Naive thymus-derived CD8-positive, alpha-beta T cell (primary cell): ENCODE measurements at regions not wholly inside any gene's neighbourhood (a gene's known extent, or its start where the extent isn't known, plus 50 kb on each side); places are given as distances from the start of the nearest gene placed in this dataset.

Source experiments
- ATAC-seq, 2 donors: fragments of 150-1000 bp; cut with Tn5 transposase in 1 of 2; sonication (Bioruptor Pico), chemical (Tn5 transposase) in 1 of 2; 1 replicate in 1 of 2; 2 replicates in 1 of 2; pipeline ENCODE4 v1.10.0; 2021; ENCODE audit warnings: mild to moderate bottlenecking in 2 of 2, moderate library complexity in 2 of 2
- POLR2A ChIA-PET: fragments of 350-600 bp; sonication (Branson Sonifier 250); formaldehyde crosslinking; loops from one replicate; lab custom pipeline; 2021; ENCODE audit warnings: antibody characterized with exemption; lab: Charles Lee
- DNase-seq, 10 donors: peaks; one replicate each; pipeline versions ENCODE4 v3.0.0 to v3.0.0-alpha.2; 2020 to 2022
- H3K27ac Mint-ChIP-seq, 10 donors: one replicate each; pipeline ENCODE4 v1.8.0; 2020 to 2022; ENCODE audit warnings: mild to moderate bottlenecking in 10 of 10, mixed read lengths in 10 of 10, moderate library complexity in 4 of 10, inconsistent platforms in 1 of 10
- H3K27me3 Mint-ChIP-seq, 5 donors: one replicate each; pipeline ENCODE4 v1.8.0; 2021 to 2022; ENCODE audit warnings: mixed read lengths in 5 of 5
- H3K36me3 Mint-ChIP-seq, 3 donors: one replicate each; pipeline ENCODE4 v1.8.0; 2020 to 2022; ENCODE audit warnings: mixed read lengths in 3 of 3, mild to moderate bottlenecking in 2 of 3, inconsistent platforms in 1 of 3
- H3K4me1 Mint-ChIP-seq, 4 donors: one replicate each; pipeline ENCODE4 v1.8.0; 2021 to 2022; ENCODE audit warnings: mixed read lengths in 4 of 4
- H3K4me3 Mint-ChIP-seq, 10 donors: one replicate each; pipeline ENCODE4 v1.8.0; 2020 to 2022; ENCODE audit warnings: mild to moderate bottlenecking in 10 of 10, mixed read lengths in 10 of 10, moderate library complexity in 6 of 10, inconsistent platforms in 1 of 10
- H3K9me3 Mint-ChIP-seq, 9 donors: one replicate each; pipeline ENCODE4 v1.8.0; 2020 to 2022; ENCODE audit warnings: mixed read lengths in 9 of 9, mild to moderate bottlenecking in 3 of 9, inconsistent platforms in 1 of 9, moderate library complexity in 1 of 9

DNA sequence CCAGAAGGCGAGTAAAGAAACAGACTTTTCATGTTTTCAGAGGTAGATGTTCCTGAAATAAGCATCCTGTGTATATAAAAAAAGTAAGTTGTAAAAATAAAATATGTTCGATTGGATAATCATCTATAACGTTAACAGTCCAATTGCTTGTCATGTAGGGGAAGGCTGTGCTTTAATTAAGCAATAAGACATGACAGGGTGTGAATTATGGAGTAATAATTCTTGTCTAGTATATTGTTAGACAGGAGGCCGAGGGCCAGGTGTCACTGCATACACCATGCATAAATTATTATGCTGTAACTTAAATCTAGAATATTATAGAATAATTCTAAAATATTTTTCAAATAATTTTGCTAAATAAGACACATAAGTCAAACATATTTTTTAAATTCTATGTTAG, 494.6 kb upstream of the TENM3 start:
- POLR2A ChIA-PET, result no interaction called here

DNA sequence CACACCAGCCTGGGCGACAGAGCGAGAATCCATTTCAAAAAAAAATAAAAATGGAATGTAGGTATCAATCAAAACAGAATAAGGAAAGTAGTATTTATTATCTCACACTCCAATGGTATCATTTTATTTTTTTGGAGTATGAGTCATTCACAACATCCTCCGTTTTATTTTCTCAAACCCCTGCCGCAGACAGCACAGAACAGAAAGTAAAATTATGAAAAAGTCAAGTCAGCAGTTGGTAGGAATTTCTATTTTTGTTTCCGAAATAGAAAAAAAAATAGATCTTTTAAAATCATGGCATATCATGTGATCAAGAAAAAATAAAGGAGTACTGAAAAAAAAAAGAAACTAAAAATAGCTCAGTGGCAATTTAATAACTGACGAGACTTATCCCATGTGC, 490.7 kb upstream of the TENM3 start:
- ATAC-seq (no peak), DNase-seq (no peak)
- H3K36me3 Mint-ChIP-seq, result no peaks in the 10 kb centered on the region
- POLR2A ChIA-PET, result no interaction called here
- no peak overlapping the region for H3K27ac Mint-ChIP-seq
- H3K4me1 Mint-ChIP-seq, result no peaks in the 10 kb centered on the region
- H3K4me3 Mint-ChIP-seq, result no peak overlapping the region
- H3K27me3 Mint-ChIP-seq, result no peaks in the 10 kb centered on the region
- peaks cover 0 to 7% (median 0%) of the 10 kb centered on the region in 9 donors for H3K9me3 Mint-ChIP-seq

More for the DNA sequence above, 494.6 kb upstream of the TENM3 start:
- Mint-ChIP-seq H3K27ac (no peak overlapping the region), H3K4me1 (no peaks in the 10 kb centered on the region), H3K9me3 (peaks cover 0 to 4% (median 1%) of the 10 kb centered on the region in 9 donors), H3K27me3 (no peaks in the 10 kb centered on the region), H3K4me3 (no peak overlapping the region), H3K36me3 (no peaks in the 10 kb centered on the region)
- no peak for DNase-seq
- ATAC-seq, result no peak

DNA sequence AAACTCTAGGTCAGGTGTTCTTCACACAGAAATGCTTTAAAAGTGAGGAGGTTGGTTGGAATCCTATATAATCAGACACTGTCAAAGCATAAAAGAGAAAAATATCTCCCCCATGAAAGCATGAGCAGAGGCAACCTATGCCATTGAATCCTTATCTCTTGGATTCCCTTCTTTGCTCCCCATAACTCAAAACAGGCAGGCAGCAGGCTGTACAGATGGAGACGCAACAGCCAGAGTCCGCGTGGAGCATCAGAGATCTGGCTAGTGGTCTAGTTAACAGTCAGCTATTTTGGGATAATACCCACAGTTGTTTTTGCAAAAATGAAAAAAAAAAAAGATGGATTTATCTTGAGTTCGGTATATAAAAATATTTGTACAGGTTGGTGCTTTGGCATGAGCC, 490.0 kb upstream of the TENM3 start:
- H3K27me3 Mint-ChIP-seq, result no peaks in the 10 kb centered on the region
- POLR2A ChIA-PET, result no interaction called here

DNA sequence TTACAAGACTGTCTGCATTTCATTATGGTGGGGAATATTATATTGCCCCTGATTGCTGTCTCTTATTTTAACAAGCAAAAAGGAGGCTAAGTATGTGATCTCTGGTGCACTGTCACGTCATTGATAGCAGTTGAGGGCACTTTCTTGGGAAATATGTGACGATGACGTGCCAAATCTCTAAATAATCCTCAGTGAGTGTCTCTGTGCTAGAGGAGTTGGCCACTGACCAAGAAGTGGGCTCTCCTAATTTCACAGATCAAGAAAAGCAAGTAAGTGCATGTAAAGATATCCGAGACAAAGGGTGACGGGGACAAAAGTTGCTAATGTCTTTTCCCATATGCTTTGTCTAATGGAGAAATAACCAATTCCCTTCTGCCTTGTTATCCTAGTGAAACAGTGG, 487.4 kb upstream of the TENM3 start:
- no peaks in the 10 kb centered on the region for H3K27me3 Mint-ChIP-seq
- H3K36me3 Mint-ChIP-seq, result no peaks in the 10 kb centered on the region
- no peak for DNase-seq
- POLR2A ChIA-PET, result no interaction called here
- peaks cover 0 to 10% (median 2%) of the 10 kb centered on the region in 9 donors for H3K9me3 Mint-ChIP-seq
- H3K27ac Mint-ChIP-seq, result no peak overlapping the region
- no peaks in the 10 kb centered on the region for H3K4me1 Mint-ChIP-seq
- no peak overlapping the region for H3K4me3 Mint-ChIP-seq
- ATAC-seq, result no peak

More for the DNA sequence above, 490.0 kb upstream of the TENM3 start:
- Mint-ChIP-seq H3K4me1 (no peaks in the 10 kb centered on the region), H3K4me3 (no peak overlapping the region), H3K27ac (no peak overlapping the region), H3K36me3 (no peaks in the 10 kb centered on the region), H3K9me3 (peaks cover 0 to 7% (median 0%) of the 10 kb centered on the region in 9 donors)
- DNase-seq (no peak), ATAC-seq (no peak)

DNA sequence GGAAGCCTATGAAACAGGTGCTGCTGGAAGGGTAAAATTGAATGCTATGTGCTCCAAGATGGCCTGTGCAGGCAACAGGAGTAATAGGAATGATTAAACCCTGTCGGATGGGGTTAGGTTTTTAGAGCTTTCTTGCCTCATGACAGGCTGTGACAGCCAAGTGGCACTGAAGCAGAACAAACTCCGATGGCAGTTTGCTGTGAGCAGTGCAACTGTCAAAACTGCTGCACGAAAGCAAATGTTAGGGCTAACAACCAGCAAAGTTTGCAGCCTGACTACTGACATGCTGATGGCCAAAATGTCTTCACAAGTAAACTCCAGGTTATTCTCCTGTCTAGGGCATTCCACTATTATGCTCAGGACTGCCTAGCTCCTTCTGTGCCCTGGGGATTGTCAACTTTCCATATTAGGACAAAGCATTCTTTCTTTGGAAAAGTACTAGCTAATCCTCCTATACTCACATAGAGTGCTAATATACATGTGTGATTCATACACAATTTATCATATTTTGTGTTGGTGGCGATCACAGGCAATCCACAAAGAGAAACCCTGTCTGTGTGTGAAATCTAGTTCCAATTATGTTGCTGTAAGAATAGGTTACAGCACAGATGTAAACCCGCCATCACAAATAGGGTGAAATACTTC, 486.6 kb upstream of the TENM3 start:
- DNase-seq, result no peak
- no peak overlapping the region for H3K27ac Mint-ChIP-seq
- H3K27me3 Mint-ChIP-seq, result no peaks in the 10 kb centered on the region
- POLR2A ChIA-PET, result no interaction called here
- no peaks in the 10 kb centered on the region for H3K36me3 Mint-ChIP-seq
- no peak for ATAC-seq
- no peak overlapping the region for H3K4me3 Mint-ChIP-seq
- no peaks in the 10 kb centered on the region for H3K4me1 Mint-ChIP-seq
- H3K9me3 Mint-ChIP-seq, result peaks cover 0 to 12% (median 2%) of the 10 kb centered on the region in 9 donors

DNA sequence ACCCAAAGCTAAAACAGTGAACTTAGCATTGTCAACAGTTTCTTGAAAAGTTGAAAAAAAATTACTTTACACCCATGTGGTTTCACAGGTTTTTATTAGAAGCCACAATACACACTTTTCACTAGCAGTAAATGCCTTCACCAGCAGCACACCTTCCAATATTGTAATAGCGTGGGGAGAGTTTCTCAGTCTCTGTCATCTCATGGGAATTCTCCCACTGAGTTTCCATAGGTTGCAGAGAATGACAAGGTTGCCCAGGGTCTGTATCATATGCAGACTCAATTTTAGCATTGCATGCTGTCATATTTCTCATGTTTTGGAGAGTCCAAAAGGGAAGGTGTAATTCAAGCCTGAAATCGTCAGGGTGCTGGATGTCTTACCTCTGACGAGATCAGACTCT, 486.1 kb upstream of the TENM3 start:
- H3K9me3 Mint-ChIP-seq, result peaks cover 0 to 12% (median 2%) of the 10 kb centered on the region in 9 donors
- DNase-seq (no peak), ATAC-seq (no peak)
- H3K4me1 Mint-ChIP-seq, result no peaks in the 10 kb centered on the region
- H3K27me3 Mint-ChIP-seq, result no peaks in the 10 kb centered on the region
- H3K27ac Mint-ChIP-seq, result no peak overlapping the region
- no peak overlapping the region for H3K4me3 Mint-ChIP-seq
- no peaks in the 10 kb centered on the region for H3K36me3 Mint-ChIP-seq
- POLR2A ChIA-PET, result no interaction called here

DNA sequence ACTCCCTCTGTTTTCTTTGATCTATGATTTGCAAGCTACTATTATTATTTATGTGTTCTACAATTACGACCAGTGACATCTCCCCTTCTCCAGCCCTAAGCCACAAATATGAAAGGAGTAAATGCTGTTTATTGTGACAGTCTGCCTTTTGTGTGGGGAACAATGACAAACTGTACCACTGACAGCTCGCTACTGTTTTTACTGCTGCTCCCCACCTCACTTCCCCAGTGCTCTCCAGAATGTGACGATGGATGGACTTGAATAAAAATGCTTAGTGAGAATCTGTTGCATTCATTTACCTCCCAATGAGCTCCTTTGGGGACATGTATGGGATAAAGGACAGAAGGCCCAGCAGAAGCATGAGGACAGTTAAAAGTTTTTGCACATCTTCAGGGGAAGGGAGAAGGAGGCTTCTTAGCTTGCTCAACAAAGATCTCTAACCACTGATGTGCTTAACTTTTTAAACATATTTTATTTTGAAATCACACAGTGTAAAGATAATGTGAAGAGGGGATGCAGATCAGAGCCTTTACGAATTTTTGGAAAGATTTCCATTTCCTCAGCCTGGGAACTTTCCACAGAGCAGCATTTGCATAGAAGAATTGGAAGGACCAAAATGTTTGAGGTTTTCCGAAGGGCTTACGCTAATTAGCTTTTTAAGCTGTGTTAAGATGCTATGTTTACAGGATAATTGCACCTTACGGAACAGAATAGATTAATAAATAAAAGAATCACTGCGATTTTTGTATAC, 485.1 kb upstream of the TENM3 start:
- no peak overlapping the region for H3K4me3 Mint-ChIP-seq
- H3K36me3 Mint-ChIP-seq, result no peaks in the 10 kb centered on the region
- H3K4me1 Mint-ChIP-seq, result no peaks in the 10 kb centered on the region
- peaks cover 0 to 10% (median 2%) of the 10 kb centered on the region in 9 donors for H3K9me3 Mint-ChIP-seq
- POLR2A ChIA-PET, result no interaction called here
- DNase-seq, result no peak
- H3K27me3 Mint-ChIP-seq, result no peaks in the 10 kb centered on the region
- no peak overlapping the region for H3K27ac Mint-ChIP-seq
- ATAC-seq, result no peak

DNA sequence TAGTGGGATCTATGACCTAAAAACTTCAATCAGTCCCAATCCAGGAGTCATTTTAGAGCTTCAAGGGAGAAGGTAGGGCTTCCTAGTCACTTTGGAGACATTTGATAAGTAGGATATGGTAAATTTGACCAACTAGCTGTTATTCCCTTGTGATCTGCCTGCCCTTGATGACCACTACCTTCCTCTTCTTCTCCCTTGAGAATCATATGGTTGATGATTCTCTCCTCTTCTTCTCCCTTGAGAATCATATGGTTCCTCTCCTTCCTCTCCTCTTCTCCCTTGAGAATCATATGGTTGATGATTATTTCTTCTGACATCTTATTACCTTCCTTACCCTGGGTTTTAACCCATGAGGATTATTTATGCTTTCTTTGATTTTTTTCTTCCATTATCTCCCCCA, 482.6 kb upstream of the TENM3 start:
- Mint-ChIP-seq H3K9me3 (peaks cover 0 to 10% (median 1%) of the 10 kb centered on the region in 9 donors), H3K4me3 (no peak overlapping the region), H3K36me3 (no peaks in the 10 kb centered on the region), H3K27me3 (no peaks in the 10 kb centered on the region), H3K4me1 (no peaks in the 10 kb centered on the region), H3K27ac (no peak overlapping the region)
- POLR2A ChIA-PET, result no interaction called here
- DNase-seq (no peak), ATAC-seq (no peak)

DNA sequence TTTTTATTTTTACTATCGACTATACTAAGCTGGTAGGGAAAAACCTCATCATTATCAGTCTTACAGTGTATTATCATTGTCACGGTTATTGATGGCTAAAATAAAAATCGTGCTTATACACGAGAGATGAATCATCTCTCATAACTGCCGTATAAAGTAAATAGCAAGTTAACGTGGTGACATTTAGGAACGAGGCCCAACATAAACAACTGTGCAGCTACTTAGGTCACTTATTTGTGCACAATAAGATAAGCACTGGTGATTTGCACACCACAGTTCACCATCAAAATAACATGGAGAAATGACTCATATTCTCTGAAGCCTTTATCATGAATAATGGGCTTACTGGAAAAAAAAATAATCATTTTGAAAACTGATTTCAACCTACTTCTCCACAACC, 482.0 kb upstream of the TENM3 start:
- no peaks in the 10 kb centered on the region for H3K36me3 Mint-ChIP-seq
- H3K4me1 Mint-ChIP-seq, result no peaks in the 10 kb centered on the region
- POLR2A ChIA-PET, result no interaction called here
- no peak overlapping the region for H3K4me3 Mint-ChIP-seq
- H3K27ac Mint-ChIP-seq, result no peak overlapping the region
- DNase-seq, result no peak
- ATAC-seq, result no peak
- no peaks in the 10 kb centered on the region for H3K27me3 Mint-ChIP-seq
- H3K9me3 Mint-ChIP-seq, result peaks cover 0 to 10% (median 1%) of the 10 kb centered on the region in 9 donors

DNA sequence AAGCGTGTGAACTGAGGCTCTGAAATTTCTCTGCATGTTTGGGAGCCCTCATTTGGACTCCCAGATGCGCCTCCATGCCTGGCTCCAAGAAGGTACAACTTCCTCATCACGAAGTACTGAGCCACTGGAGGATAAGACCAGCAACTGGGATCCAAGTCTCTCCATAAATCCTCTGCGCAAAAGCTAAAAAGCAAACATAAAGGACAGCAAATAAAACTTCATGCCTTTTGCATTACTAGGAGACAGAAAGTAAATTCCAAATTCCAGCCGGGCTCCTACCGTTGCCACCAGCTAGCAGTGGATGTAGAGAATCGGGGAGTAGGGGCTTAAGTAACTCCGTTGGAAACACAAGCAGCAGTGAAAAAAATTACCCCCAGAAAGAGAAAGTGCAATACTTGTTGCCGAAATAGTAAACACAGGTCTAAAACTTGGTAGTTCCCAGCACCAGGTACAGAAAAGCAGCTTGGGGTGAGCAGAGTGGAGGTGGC, 477.1 kb upstream of the TENM3 start:
- peaks cover 0 to 17% (median 3%) of the 10 kb centered on the region in 9 donors for H3K9me3 Mint-ChIP-seq

DNA sequence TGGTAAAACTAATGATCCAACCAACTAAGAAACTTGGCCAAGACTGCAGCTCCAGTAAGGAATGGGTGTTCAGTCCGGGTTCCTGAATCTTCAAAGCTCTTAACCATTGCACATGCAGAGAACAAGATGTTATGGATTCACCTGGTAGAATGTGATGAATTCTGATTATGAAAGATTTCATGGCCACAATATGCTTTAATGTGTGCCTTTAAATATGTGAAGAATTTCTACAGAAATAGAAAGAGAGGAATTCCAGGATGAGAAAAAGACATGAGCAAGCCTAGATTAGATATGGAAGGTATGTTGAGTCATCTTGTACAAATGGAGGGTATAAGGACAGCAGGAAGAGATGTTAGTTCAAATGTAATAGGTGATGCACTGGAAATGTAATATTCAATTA, 472.2 kb upstream of the TENM3 start:
- Mint-ChIP-seq H3K36me3 (no peaks in the 10 kb centered on the region), H3K27ac (no peak overlapping the region), H3K4me3 (no peak overlapping the region), H3K27me3 (no peaks in the 10 kb centered on the region), H3K9me3 (peaks cover 2 to 26% (median 6%) of the 10 kb centered on the region in 9 donors), H3K4me1 (no peaks in the 10 kb centered on the region)
- DNase-seq (no peak), ATAC-seq (no peak)
- POLR2A ChIA-PET, result no interaction called here

More for the DNA sequence above, 477.1 kb upstream of the TENM3 start:
- Mint-ChIP-seq H3K27ac (no peak overlapping the region), H3K36me3 (no peaks in the 10 kb centered on the region), H3K27me3 (no peaks in the 10 kb centered on the region), H3K4me3 (no peak overlapping the region), H3K4me1 (no peaks in the 10 kb centered on the region)
- ATAC-seq (no peak), DNase-seq (no peak)
- POLR2A ChIA-PET, result no interaction called here

DNA sequence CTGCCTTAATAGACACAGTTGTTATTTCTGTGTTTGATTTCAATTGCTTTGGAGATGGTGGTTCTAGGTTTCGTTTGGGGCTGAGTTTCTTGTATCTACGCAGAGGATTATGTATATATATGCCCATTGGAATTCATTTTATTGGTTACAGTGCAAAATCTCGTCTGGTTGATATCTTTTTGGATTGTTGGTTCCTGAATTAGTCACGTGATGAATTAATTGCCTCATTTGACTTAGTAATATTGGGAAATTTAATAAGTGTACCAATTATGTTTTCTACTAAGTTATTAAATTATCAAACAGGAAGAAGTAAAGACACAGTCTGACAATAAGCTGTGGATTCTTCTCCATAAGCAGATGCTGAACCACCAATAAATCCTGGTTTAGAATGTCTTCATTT, 467.9 kb upstream of the TENM3 start:
- DNase-seq (no peak), ATAC-seq (no peak)
- no peaks in the 10 kb centered on the region for H3K27me3 Mint-ChIP-seq
- no peak overlapping the region for H3K27ac Mint-ChIP-seq
- H3K4me1 Mint-ChIP-seq, result no peaks in the 10 kb centered on the region
- H3K36me3 Mint-ChIP-seq, result no peaks in the 10 kb centered on the region
- no peak overlapping the region for H3K4me3 Mint-ChIP-seq
- POLR2A ChIA-PET, result no interaction called here
- peaks cover 2 to 27% (median 8%) of the 10 kb centered on the region in 9 donors for H3K9me3 Mint-ChIP-seq

DNA sequence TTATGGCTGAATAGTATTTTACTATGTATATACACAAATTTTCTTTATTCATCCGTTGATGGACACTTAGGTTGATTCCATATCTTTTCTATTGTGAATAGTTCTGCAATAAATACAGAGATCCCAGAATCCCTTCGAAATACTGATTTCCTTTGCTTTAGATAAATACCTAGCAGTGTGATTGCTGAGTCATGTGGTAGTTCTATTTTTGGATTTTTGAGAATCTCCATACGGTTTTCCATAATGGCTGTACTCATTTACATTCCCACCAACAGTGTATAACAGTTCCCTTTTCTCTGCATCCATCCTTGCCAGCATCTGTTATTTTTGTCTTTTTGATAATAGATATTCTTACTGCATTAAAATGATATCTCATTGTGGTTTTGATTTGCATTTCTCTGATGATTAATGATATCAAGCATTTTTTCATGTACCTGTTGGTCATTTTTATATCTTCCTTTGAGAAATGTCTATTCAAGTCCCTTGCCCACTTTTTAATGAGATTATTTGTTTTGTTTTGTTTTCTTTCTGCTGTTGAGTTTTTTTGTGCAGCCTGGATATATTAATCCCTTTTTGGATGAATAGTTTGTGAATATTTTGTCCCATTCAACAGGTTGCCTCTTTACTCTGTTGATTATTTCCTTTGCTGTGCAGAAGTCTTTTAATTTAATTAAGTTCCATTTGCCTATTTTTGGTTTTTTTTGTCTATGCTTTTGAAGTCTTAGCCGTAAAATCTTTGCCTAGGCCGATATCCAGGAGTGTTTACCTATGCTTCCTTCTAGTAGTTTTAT, 466.7 kb upstream of the TENM3 start:
- Mint-ChIP-seq H3K36me3 (peaks cover 0 to 4% (median 0%) of the 10 kb centered on the region in 3 donors), H3K4me1 (no peaks in the 10 kb centered on the region), H3K27me3 (no peaks in the 10 kb centered on the region), H3K27ac (no peak overlapping the region), H3K4me3 (no peak overlapping the region), H3K9me3 (peaks cover 0 to 27% (median 10%) of the 10 kb centered on the region in 9 donors)
- ATAC-seq (no peak), DNase-seq (no peak)
- POLR2A ChIA-PET, result no interaction called here
